ENCODE measurements at regions not wholly inside any gene's neighbourhood (a gene's known extent, or its start where the extent isn't known, plus 50 kb on each side); places are given as distances from the start of the nearest gene placed in this dataset.

- no peak for DNase-seq
Measured at GRCh38 chr2:129772190-129772579, 207.3 kb upstream of the RAB6C start.

- DNase-seq, result no peak
Measured at GRCh38 chr2:129775952-129776653, 203.4 kb upstream of the RAB6C start.

GRCh38 chr2:129777146-129777545 lies 202.3 kb upstream of the RAB6C start:
- no peak for DNase-seq

- no peak for DNase-seq
Measured at GRCh38 chr2:129777762-129778583, 201.5 kb upstream of the RAB6C start.

- no peak for DNase-seq
Measured at GRCh38 chr2:129778584-129778877, 200.9 kb upstream of the RAB6C start.

DNA sequence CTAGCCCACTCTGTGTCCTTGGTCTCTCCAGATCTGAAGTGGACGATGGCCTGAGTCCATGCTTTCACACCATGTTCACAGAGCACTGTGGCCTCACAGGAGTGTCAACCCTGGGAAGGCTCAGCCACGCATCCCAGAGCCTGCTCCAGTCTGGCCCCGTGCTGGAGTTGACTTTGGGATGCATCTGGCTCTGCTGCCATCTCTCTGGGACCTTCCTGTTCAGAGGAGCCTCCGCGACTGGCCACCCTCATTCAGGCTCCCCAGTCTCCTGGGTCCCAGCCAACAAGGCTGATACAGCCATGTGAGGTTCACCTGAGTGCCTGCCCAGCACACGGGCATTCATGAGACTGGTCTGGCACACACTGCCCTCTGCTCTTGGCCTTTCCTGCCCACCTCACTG lies 199.7 kb upstream of the RAB6C start:
- no peak for DNase-seq

DNA sequence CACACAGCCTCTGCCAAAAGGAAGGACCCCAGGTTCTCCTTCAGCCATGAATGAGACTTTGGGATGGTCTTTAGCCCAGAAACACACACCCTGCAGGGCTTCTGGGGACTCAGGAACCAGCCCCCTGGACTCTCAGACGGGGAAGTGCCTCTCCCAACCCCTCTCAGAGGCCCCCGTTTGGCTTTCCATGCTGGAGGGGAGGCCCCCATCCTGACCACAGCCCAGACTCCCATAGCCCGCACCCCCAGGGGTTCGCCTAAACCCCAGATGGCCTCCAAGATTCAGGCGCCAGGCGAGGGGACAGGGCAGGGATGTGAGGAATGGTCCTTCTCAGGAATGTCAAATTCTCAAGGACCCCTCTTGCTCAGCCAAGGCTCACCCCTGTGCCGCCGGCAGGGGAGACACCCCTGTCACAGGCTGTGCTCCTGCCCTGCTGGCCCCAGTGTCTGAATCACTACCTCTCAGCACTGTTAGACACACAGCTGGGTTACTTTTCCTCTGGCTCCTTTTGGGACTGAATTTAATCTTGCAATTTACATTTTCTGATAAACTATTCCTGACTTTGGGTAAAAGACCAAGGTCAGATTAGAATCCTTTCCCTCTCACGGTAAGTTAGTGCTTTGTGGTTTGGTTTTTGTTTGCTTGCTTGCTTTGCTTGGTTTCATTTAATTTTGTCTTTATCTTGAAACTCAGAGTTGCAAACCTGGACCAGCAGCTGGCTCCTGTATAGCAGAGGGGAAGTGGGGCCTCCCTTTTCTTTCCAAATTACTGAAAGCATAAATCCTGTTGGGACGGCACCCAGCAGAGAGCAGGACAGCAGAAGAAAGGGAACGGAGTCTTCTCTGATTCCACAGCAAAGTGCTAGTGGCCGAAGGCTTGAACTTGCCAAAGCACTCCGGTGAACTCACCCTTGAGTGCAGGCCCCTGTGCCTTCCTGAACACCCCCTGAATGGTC lies 198.9 kb upstream of the RAB6C start:
- DNase-seq, result no peak

- no peak for DNase-seq
Measured at GRCh38 chr2:129781749-129782632, 197.5 kb upstream of the RAB6C start.

DNA sequence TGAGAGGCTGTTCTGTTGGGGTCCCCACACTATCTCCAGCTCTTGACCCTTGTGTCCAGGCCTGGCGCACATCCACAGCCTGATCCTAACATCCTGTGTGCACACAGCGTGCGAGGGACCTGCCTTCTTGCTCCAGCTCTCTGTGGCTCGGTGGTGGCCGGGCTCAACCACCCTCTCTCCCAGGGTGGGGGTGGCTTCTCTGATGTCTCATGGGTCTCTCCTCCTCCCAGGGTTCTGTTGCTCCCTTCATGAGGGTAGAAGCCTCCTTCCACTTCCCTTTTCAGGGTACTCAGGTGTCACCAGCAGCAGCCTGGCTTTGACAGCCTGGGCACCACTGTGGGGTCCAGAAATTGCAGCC lies 196.9 kb upstream of the RAB6C start:
- no peak for DNase-seq

DNA sequence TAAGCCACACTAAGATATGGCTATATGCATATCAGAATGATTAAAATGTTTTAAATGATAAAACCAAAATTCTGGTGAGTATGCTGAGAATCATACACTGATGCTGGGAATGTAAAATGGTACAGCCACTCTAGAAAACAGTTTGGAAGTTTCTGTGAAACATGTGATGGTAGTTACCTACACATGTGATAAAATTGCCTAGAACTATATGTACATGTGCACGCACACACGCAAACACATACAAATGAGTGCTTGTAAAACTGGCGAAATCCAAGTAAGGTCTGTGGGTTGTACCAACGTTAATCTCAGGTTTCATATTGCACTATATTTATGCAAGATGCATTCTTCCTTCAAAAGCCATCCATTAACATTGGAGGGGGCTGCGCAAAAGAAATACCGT lies 195.0 kb upstream of the RAB6C start:
- no peak for DNase-seq

GRCh38 chr2:129791712-129792111 lies 187.8 kb upstream of the RAB6C start:
- DNase-seq, result no peak

DNA sequence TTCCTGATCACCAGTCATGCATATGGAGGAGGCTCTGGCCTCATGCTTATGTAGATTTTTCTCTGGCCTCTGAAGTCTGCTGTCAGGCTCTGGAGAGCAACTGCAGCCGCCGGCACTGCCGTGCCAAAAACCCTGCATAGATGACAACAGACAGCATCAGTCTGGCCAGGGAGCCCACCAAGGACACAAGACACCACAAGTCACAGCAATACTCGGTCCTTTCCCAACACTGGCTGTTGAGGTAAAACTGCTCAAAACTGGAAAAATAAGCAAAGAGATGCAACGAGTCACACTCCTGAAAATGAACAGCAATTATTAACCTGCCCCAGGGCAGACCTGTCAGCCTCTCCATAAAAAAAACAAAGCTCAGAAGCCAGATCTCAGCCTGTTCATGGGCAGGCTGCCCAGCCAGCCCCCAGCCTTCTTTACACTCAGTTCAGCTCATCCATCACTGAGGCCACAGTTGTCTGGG lies 186.0 kb upstream of the RAB6C start:
- no peak for DNase-seq

DNA sequence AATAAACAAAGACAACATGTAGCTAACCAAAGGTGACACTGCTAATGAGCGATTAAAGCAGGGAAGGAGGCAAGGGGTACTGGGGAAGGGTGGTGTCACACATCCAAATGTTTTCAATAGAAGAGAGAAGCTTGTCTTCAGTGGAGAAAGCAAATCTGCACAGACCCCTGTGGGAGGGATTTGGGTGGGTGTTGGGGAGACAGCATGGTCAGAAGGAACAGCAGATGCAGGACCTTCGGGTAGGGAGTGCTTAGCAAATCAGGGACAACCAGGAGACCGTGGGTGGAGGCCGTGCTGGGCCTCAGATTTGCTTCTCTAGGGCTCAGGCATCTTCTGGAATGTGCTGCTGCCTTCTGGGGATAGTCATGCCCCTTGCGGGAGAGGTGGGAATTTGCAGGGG lies 185.3 kb upstream of the RAB6C start:
- DNase-seq, result no peak

DNA sequence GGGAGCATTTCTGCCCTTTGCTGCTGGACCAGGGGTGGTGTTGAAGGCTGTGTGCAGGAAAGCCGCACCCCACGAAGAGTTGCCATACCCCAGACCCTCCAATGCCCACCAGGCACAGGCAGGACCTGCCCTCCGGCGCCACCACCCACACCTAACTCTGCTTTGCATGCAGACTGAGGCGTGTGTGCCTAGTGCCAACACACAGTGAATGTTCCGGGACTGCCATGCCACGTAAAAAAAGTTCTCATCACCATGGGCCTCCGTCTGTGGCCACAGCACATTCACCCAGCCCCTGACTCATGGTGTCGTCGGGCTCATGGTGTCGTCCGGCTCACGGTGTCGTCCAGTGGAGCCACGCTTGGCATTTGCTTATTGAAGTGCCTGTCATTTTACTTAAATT lies 184.9 kb upstream of the RAB6C start:
- no peak for DNase-seq

DNA sequence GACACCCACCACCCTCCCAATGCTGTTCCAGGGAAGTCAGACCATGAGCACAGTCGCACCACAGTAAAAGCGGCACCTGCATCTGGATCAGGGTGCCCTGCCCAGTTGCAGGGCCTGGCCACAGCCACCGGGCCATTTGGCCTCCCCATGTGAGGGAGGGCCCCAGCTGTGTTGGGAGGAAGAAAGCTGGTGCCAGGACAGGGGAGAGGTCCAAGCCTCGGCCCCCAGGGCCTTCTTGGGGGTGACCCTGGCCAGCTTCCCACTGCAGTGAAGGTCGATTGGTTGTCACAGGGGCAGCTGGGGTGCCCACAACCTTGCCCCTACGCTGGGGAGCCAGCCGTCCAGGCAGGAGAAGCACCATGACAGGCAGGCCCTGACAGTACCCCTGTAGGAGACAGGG lies 183.2 kb upstream of the RAB6C start:
- no peak for DNase-seq

- no peak for DNase-seq
Measured at GRCh38 chr2:129796801-129797488, 182.5 kb upstream of the RAB6C start.

GRCh38 chr2:129797489-129798300 lies 181.8 kb upstream of the RAB6C start:
- no peak for DNase-seq

- no peak for DNase-seq
Measured at GRCh38 chr2:129798301-129798581, 181.2 kb upstream of the RAB6C start.

DNA sequence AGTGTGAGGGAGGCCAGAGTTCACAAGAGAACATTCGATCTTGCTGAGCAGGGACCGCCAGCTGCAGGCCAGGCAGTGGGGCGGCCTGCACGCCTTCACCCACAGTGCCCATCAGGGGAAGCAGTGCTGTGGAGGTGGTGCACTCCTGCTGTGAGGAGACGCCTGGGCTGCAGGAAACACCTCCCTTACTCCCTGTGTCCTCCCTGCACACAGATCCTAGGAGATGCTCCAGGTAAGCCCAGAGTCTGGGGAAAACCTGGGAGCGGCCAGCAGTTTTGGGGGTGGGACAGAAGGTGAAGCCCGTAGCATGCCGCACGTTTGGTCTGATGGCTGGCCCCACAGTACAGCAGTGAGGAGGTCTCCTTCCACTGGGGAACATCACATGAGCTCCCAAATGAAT lies 180.8 kb upstream of the RAB6C start:
- no peak for DNase-seq

GRCh38 chr2:129799036-129799958 lies 180.2 kb upstream of the RAB6C start:
- DNase-seq, result no peak
